NT2/D1 (cell line): ENCODE measurements at regions not wholly inside any gene's neighbourhood (a gene's known extent, or its start where the extent isn't known, plus 50 kb on each side); places are given as distances from the start of the nearest gene placed in this dataset.
"Not testable (repeated sequence)": the region's sequence is repeated elsewhere in the genome, so short reads cannot be mapped to it uniquely, and the experiment has no call there.

ENCODE experiments used
- SUZ12 ChIP-seq: IDR thresholded peaks from 2 replicates; pipeline ENCODE4 v1.6.1; 2011; ENCODE audit not compliant: insufficient read length, insufficient read depth; ENCODE audit errors: extremely low read depth
- YY1 ChIP-seq: IDR thresholded peaks from 2 replicates; pipeline ENCODE4 v1.6.1; 2011; ENCODE audit not compliant: insufficient read length, insufficient read depth
- ZNF274 ChIP-seq: IDR thresholded peaks from 2 replicates; pipeline ENCODE4 v1.6.1; 2011; ENCODE audit warnings: mild to moderate bottlenecking, low read depth, low read length

DNA sequence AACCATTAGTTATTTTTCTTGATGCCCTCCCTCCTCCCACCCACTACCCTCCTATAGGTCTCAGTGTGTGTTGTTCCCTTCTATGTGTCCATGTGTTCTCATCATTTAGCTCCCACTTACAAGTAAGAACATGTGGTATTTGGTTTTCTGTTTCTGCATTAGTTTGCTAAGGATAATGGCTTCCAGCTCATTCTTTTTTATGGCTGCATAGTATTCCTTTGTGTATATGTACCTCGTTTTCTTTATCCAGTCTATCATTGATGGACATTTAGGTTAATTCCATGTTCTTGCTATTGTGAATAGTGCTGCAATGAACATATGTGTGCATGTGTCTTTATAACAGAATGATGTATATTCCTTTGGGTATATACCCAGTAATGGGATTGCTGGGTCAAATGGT lies 135.1 kb upstream of the PJA2 start:
- not testable (repeated sequence) for TF ChIP-seq YY1, ZNF274, SUZ12
